WERI-Rb-1 (cell line): ENCODE measurements at regions not wholly inside any gene's neighbourhood (a gene's known extent, or its start where the extent isn't known, plus 50 kb on each side); places are given as distances from the start of the nearest gene placed in this dataset.

Experiments
- DNase-seq: peaks from one replicate; pipeline ENCODE4 v3.0.0-alpha.2; 2020
- H3K27ac ChIP-seq: fragments of 250-450 bp; sonication (Bioruptor Pico); 2 replicates; pipeline ENCODE4 v1.5.1; 2020; ENCODE audit warnings: mild to moderate bottlenecking, moderate library complexity
- H3K27me3 ChIP-seq: fragments of 250-450 bp; sonication (Bioruptor Pico); 2 replicates; pipeline ENCODE4 v1.5.1; 2021; ENCODE audit warnings: mild to moderate bottlenecking, low read depth, moderate library complexity; ENCODE audit not compliant: insufficient read depth, severe bottlenecking
- H3K36me3 ChIP-seq: fragments of 250-450 bp; sonication (Bioruptor Pico); 2 replicates; pipeline ENCODE4 v1.5.1; 2020; ENCODE audit warnings: mild to moderate bottlenecking, moderate library complexity
- H3K4me3 ChIP-seq: 2 replicates; pipeline ENCODE4 v1.5.1; 2011; ENCODE audit warnings: low read depth, mild to moderate bottlenecking, control low read depth, low read length
- H3K9me3 ChIP-seq: fragments of 250-450 bp; sonication (Bioruptor Pico); 2 replicates; pipeline ENCODE4 v1.5.1; 2021; ENCODE audit warnings: mild to moderate bottlenecking, moderate library complexity; ENCODE audit not compliant: severe bottlenecking
- CTCF ChIP-seq: IDR thresholded peaks from 2 replicates; pipeline ENCODE4 v1.5.1; 2011; ENCODE audit warnings: low read depth, mild to moderate bottlenecking, control low read depth, inconsistent platforms, low read length

DNA sequence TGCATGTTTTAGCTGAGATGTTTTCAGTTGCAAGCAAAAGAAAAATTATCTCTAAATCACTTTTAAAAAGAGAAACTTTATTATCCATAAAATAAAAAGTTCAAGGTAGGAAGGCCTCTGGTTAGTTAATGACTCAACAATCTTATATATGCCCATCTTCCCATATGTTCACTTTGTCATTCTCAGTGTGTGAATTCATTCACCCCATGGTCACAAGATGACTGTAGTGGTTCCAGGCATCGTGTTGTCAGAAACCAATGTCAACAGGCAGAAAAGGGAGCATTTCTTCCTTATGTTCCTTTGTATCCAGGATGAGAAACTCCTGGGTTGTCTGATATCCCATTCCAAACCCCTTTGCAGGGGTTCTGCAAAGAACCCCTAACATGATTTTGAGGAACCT is 119.9 kb upstream of the RAP2B start:
- Histone ChIP-seq H3K27me3 (no peaks in the 10 kb centered on the region), H3K27ac (no peak overlapping the region), H3K36me3 (no peaks in the 10 kb centered on the region), H3K4me3 (no peak overlapping the region), H3K9me3 (no peaks in the 10 kb centered on the region)
- no peak for TF ChIP-seq CTCF
- no peak for DNase-seq

DNA sequence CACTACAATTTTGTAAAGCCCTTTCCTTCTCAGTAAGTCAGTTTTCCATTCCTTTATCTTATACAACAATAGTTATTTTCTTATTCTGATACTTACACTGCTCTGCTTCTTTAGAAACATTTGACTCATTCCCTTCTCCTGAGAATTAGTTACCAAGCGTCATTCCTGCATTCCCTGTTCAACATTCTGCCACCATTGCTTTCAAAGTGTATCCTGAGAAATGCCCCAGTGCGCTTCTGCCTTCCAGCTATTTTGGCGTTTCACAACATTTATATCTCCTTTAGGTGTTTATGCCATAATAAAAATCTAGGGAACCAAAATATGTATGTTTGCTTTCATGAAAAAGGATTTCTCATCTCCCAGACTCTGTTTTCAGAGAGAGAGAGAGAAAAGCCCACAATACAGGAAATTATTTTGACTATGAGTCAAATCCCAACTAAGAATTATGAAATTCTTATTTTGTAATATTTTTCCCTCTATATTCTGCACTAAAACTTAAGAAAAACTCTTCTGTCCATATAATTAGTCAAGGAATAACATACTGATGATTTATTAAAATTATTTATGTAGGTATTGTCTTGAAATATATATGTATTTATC is 118.2 kb upstream of the RAP2B start:
- TF ChIP-seq CTCF, result no peak
- DNase-seq, result no peak
- Histone ChIP-seq H3K4me3 (no peak overlapping the region), H3K27me3 (no peaks in the 10 kb centered on the region), H3K36me3 (no peaks in the 10 kb centered on the region), H3K9me3 (no peaks in the 10 kb centered on the region), H3K27ac (no peak overlapping the region)

DNA sequence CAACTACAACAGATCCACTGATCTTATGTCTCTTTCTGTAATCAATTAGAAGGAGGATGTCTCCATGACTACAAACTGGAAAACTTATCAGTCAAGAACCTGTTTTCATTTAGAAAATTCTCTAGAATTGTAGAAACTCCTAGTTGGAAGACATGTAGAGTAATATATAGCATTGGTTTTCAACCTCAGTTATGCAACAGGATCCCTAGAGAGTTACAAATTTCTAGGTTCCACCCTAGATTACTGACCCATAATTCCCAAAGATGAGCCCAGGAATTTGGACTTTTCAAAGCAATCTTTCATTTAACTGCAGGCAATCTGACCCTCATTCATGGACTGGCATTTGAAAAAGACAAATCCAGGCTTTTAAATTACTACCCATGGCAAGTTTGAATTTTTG is 116.9 kb upstream of the RAP2B start:
- H3K36me3 ChIP-seq, result no peaks in the 10 kb centered on the region
- no peaks in the 10 kb centered on the region for H3K9me3 ChIP-seq
- no peak for DNase-seq
- H3K27ac ChIP-seq, result no peak overlapping the region
- no peak for TF ChIP-seq CTCF
- H3K4me3 ChIP-seq, result no peak overlapping the region
- no peaks in the 10 kb centered on the region for H3K27me3 ChIP-seq

DNA sequence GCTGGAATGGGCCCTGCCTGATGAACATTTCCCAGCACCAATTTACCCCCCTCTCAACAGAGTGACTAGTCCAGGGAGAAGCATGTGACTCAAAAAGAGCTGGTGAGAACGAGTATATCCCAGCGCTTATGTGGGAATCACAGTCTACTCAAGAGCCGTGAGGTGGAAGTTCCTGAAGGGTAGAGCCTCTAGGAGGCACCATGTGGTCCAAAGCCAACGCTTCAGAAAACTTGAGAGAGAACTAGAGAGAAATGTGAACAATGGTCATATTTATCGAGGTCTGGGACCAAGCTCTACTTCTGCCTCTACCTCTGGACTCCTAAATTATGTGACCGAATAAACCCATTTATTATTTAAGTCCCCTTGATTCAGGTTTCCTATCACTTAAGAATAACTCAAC is 111.0 kb upstream of the RAP2B start:
- no peak for DNase-seq
- Histone ChIP-seq H3K9me3 (no peaks in the 10 kb centered on the region), H3K27me3 (no peaks in the 10 kb centered on the region), H3K4me3 (no peak overlapping the region), H3K27ac (no peak overlapping the region), H3K36me3 (no peaks in the 10 kb centered on the region)
- TF ChIP-seq CTCF, result no peak

DNA sequence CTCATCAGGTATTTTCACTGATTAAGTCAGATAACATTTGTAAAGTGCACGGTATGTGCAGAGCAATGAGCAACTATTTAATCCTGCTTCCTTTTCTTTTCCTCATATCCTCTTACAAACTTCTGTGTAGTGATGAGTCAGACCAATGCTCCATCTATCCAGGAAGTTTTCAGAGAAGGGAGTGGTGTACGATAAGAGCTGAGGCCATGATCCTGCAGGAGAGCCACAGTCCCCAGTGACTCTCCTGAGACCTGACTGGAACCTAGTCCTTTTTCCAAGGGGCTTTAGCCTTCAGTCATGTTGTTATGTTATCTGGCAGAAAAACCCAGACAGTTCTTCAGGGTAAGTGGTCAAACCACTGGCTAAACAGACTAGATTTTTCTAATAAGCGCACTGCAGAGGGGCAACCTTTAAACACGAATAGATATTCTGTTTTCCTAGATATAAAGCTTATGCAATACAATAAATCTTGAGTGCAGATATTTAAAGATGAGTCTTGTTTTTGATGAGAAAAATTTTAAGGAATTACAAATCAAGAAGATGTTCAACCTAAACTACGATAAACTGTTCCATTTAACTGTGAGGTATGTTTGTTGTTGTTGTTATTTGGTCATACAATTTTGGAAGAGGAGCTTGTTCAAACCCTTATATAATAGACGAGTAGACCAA is 110.5 kb upstream of the RAP2B start:
- no peak overlapping the region for H3K27ac ChIP-seq
- H3K27me3 ChIP-seq, result no peaks in the 10 kb centered on the region
- no peak for TF ChIP-seq CTCF
- no peak for DNase-seq
- no peak overlapping the region for H3K4me3 ChIP-seq
- H3K9me3 ChIP-seq, result no peaks in the 10 kb centered on the region
- no peaks in the 10 kb centered on the region for H3K36me3 ChIP-seq

DNA sequence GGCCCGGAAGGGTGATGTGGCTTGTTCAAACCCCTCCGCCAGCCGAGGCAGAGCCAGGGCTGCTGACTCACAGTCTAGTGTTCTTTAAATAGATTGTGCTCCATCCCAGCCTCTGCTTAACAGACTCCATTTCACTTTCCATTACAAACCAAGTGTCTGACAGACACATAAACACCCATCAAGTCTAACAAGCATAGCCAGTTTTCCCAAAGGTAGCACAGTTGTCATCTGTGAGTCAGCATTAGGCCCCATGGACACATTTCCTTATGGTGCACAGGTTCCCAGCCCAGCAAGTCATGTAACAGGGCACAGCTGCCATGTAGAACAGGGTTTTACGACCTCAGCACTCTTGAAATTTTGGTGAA is 109.9 kb upstream of the RAP2B start:
- no peak for TF ChIP-seq CTCF
- no peak for DNase-seq
- H3K9me3 ChIP-seq, result no peaks in the 10 kb centered on the region
- no peak overlapping the region for H3K27ac ChIP-seq
- no peaks in the 10 kb centered on the region for H3K27me3 ChIP-seq
- H3K36me3 ChIP-seq, result no peaks in the 10 kb centered on the region
- H3K4me3 ChIP-seq, result no peak overlapping the region
